Breast epithelium (tissue), 3 donors: ENCODE measurements at regions not wholly inside any gene's neighbourhood (a gene's known extent, or its start where the extent isn't known, plus 50 kb on each side); places are given as distances from the start of the nearest gene placed in this dataset.

Experiments
- POLR2AphosphoS5 ChIP-seq, 3 donors: sonication (generic); formaldehyde crosslinking; IDR thresholded peaks; one replicate each; pipeline ENCODE4 v1.6.1; 2017; ENCODE audit warnings: antibody characterized with exemption in 3 of 3
- TF ChIP-seq, protein P1 (sequence below), 3 donors: fragments of 450-650 bp; IDR thresholded peaks; one replicate each; pipeline ENCODE4 v1.5.1; 2016 to 2017; ENCODE audit warnings: antibody characterized with exemption in 3 of 3, mild to moderate bottlenecking in 3 of 3, moderate library complexity in 3 of 3

DNA sequence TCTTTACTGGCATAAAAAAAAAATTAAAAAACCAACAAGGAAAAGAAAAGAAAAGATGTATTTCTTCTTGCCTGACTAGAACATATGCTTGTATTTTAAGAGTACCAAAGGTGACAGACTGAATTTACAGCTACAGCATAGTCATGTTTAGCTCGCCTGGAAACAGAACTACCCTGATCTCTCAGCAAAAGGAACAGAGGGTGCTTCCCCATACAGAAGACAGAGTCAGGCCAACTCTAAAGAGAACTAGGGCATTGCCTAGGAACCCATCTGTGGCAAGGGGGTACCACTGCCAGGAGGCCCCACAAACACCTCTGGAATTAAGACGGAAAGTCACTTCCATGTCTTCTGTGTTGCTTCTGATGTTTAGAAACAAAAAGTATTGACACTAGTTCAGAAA is 252.1 kb upstream of the STARD13 start:
- TF ChIP-seq, protein P1, sequence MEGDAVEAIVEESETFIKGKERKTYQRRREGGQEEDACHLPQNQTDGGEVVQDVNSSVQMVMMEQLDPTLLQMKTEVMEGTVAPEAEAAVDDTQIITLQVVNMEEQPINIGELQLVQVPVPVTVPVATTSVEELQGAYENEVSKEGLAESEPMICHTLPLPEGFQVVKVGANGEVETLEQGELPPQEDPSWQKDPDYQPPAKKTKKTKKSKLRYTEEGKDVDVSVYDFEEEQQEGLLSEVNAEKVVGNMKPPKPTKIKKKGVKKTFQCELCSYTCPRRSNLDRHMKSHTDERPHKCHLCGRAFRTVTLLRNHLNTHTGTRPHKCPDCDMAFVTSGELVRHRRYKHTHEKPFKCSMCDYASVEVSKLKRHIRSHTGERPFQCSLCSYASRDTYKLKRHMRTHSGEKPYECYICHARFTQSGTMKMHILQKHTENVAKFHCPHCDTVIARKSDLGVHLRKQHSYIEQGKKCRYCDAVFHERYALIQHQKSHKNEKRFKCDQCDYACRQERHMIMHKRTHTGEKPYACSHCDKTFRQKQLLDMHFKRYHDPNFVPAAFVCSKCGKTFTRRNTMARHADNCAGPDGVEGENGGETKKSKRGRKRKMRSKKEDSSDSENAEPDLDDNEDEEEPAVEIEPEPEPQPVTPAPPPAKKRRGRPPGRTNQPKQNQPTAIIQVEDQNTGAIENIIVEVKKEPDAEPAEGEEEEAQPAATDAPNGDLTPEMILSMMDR (IDR thresholded peaks at IDR 0.05) = no peak
- TF ChIP-seq POLR2AphosphoS5 (IDR thresholded peaks at IDR 0.05) = no peak
